ENCODE measurements at regions not wholly inside any gene's neighbourhood (a gene's known extent, or its start where the extent isn't known, plus 50 kb on each side); places are given as distances from the start of the nearest gene placed in this dataset.
A peak's percentile ranks its signal among the peaks of the same experiment; 100 is the strongest.
"Not testable (repeated sequence)": the region's sequence is repeated elsewhere in the genome, so short reads cannot be mapped to it uniquely, and the experiment has no call there.

- FAIRE-seq: no peak
These were observed 338.7 kb upstream of the ARID1B start for GRCh38 chr6:156438350-156438923.

- FAIRE-seq: peak; percentile 41
These were observed 339.9 kb upstream of the ARID1B start for GRCh38 chr6:156437121-156437879.

- FAIRE-seq: no peak
These were observed 342.4 kb upstream of the ARID1B start for GRCh38 chr6:156434795-156435190.

GRCh38 chr6:156434049-156434794 is 343.0 kb upstream of the ARID1B start:
- FAIRE-seq: no peak

- FAIRE-seq: no peak
These were observed 344.6 kb upstream of the ARID1B start for GRCh38 chr6:156432543-156432942.

- FAIRE-seq: no peak
These were observed 346.8 kb upstream of the ARID1B start for GRCh38 chr6:156430386-156430785.

GRCh38 chr6:156427345-156427744 is 349.8 kb upstream of the ARID1B start:
- FAIRE-seq: no peak

GRCh38 chr6:156425359-156426020 is 351.7 kb upstream of the ARID1B start:
- peak; percentile 31 for FAIRE-seq

- FAIRE-seq: no peak
These were observed 353.3 kb upstream of the ARID1B start for GRCh38 chr6:156423829-156424228.

- no peak for FAIRE-seq
These were observed 354.1 kb upstream of the ARID1B start for GRCh38 chr6:156423075-156423474.

- FAIRE-seq: no peak
These were observed 355.2 kb upstream of the ARID1B start for GRCh38 chr6:156421933-156422332.

GRCh38 chr6:156421301-156421700 is 355.9 kb upstream of the ARID1B start:
- FAIRE-seq: not testable (repeated sequence)

GRCh38 chr6:156420172-156420993 is 356.8 kb upstream of the ARID1B start:
- FAIRE-seq: no peak

GRCh38 chr6:156419594-156419993 is 357.6 kb upstream of the ARID1B start:
- no peak for FAIRE-seq

GRCh38 chr6:156418253-156418652 is 358.9 kb upstream of the ARID1B start:
- no peak for FAIRE-seq

- FAIRE-seq: no peak
These were observed 360.8 kb upstream of the ARID1B start for GRCh38 chr6:156416391-156416790.

- FAIRE-seq: no peak
These were observed 364.0 kb upstream of the ARID1B start for GRCh38 chr6:156413154-156413553.

- FAIRE-seq: peak; percentile 54
These were observed 366.5 kb upstream of the ARID1B start for GRCh38 chr6:156410649-156411048.

- no peak for FAIRE-seq
These were observed 368.5 kb upstream of the ARID1B start for GRCh38 chr6:156408655-156409054.

GRCh38 chr6:156407334-156407733 is 369.8 kb upstream of the ARID1B start:
- FAIRE-seq: no peak

- no peak for FAIRE-seq
These were observed 370.5 kb upstream of the ARID1B start for GRCh38 chr6:156406688-156407087.

GRCh38 chr6:156406099-156406498 is 371.1 kb upstream of the ARID1B start:
- FAIRE-seq: no peak

All from endometrium (tissue), 2 donors.